ENCODE measurements at regions not wholly inside any gene's neighbourhood (a gene's known extent, or its start where the extent isn't known, plus 50 kb on each side); places are given as distances from the start of the nearest gene placed in this dataset.

- Histone ChIP-seq H3K27me3 (no peaks in the 10 kb centered on the region), H3K9me3 (no peaks in the 10 kb centered on the region), H3K36me3 (no peaks in the 10 kb centered on the region), H3K4me3 (no peak overlapping the region), H3K27ac (no peak overlapping the region), H3K4me1 (no peaks in the 10 kb centered on the region)
- intact Hi-C loops (cut with DNase I): no loop called here
- no peak for TF ChIP-seq POLR2AphosphoS5 (IDR thresholded peaks at IDR 0.05; ENCODE audit: insufficient read depth in 1 of 2, low read depth in 1 of 2)
- TF ChIP-seq POLR2A (IDR thresholded peaks at IDR 0.05): no peak
- no peak for TF ChIP-seq CTCF (IDR thresholded peaks at IDR 0.05)
- DNase-seq (ENCODE audit: extremely low spot score in 2 of 2): no peak
Measured at GRCh38 chr2:220580113-220580512, 952.7 kb downstream of the SLC4A3 start.

GRCh38 chr2:220583725-220584124 is 956.3 kb downstream of the SLC4A3 start:
- Histone ChIP-seq H3K27me3 (no peaks in the 10 kb centered on the region), H3K4me1 (no peaks in the 10 kb centered on the region), H3K27ac (no peak overlapping the region), H3K4me3 (no peak overlapping the region), H3K9me3 (no peaks in the 10 kb centered on the region), H3K36me3 (no peaks in the 10 kb centered on the region)
- intact Hi-C loops (cut with DNase I): no loop called here
- TF ChIP-seq POLR2A (IDR thresholded peaks at IDR 0.05) (no peak), POLR2AphosphoS5 (IDR thresholded peaks at IDR 0.05; ENCODE audit: insufficient read depth in 1 of 2, low read depth in 1 of 2) (no peak), CTCF (IDR thresholded peaks at IDR 0.05) (no peak)
- no peak for DNase-seq (ENCODE audit: extremely low spot score in 2 of 2)

GRCh38 chr2:220585241-220585640 is 957.8 kb downstream of the SLC4A3 start:
- intact Hi-C loops (cut with DNase I): no loop called here
- TF ChIP-seq POLR2AphosphoS5 (IDR thresholded peaks at IDR 0.05; ENCODE audit: insufficient read depth in 1 of 2, low read depth in 1 of 2): no peak
- no peak for TF ChIP-seq POLR2A (IDR thresholded peaks at IDR 0.05)
- no peak for TF ChIP-seq CTCF (IDR thresholded peaks at IDR 0.05)
- Histone ChIP-seq H3K4me1 (no peaks in the 10 kb centered on the region), H3K27ac (no peak overlapping the region), H3K36me3 (no peaks in the 10 kb centered on the region), H3K9me3 (no peaks in the 10 kb centered on the region), H3K27me3 (no peaks in the 10 kb centered on the region), H3K4me3 (no peak overlapping the region)
- no peak for DNase-seq (ENCODE audit: extremely low spot score in 2 of 2)

GRCh38 chr2:220586980-220587530 is 959.6 kb downstream of the SLC4A3 start:
- no peak for TF ChIP-seq POLR2A (IDR thresholded peaks at IDR 0.05)
- TF ChIP-seq CTCF (IDR thresholded peaks at IDR 0.05): no peak
- no peak for TF ChIP-seq POLR2AphosphoS5 (IDR thresholded peaks at IDR 0.05; ENCODE audit: insufficient read depth in 1 of 2, low read depth in 1 of 2)
- no peak overlapping the region for H3K4me3 ChIP-seq
- no peaks in the 10 kb centered on the region for H3K27me3 ChIP-seq
- intact Hi-C loops (cut with DNase I): no loop called here
- H3K4me1 ChIP-seq: no peaks in the 10 kb centered on the region
- H3K27ac ChIP-seq: no peak overlapping the region
- no peaks in the 10 kb centered on the region for H3K9me3 ChIP-seq
- no peaks in the 10 kb centered on the region for H3K36me3 ChIP-seq
- DNase-seq (ENCODE audit: extremely low spot score in 2 of 2): no peak

- intact Hi-C loops (cut with DNase I): no loop called here
- H3K36me3 ChIP-seq: no peaks in the 10 kb centered on the region
- H3K9me3 ChIP-seq: no peaks in the 10 kb centered on the region
- TF ChIP-seq CTCF (IDR thresholded peaks at IDR 0.05) (no peak), POLR2A (IDR thresholded peaks at IDR 0.05) (no peak), POLR2AphosphoS5 (IDR thresholded peaks at IDR 0.05; ENCODE audit: insufficient read depth in 1 of 2, low read depth in 1 of 2) (no peak)
- H3K27ac ChIP-seq: no peak overlapping the region
- H3K4me1 ChIP-seq: no peaks in the 10 kb centered on the region
- no peak overlapping the region for H3K4me3 ChIP-seq
- H3K27me3 ChIP-seq: no peaks in the 10 kb centered on the region
- no peak for DNase-seq (ENCODE audit: extremely low spot score in 2 of 2)
Measured at GRCh38 chr2:220588148-220588547, 960.7 kb downstream of the SLC4A3 start.
